Adrenal gland (tissue), 9 donors: ENCODE measurements at regions not wholly inside any gene's neighbourhood (a gene's known extent, or its start where the extent isn't known, plus 50 kb on each side); places are given as distances from the start of the nearest gene placed in this dataset.

Experiments
- DNase-seq, 7 donors: peaks; one replicate each; pipeline ENCODE4 v3.0.0-alpha.2; 2019 to 2020
- H3K27ac ChIP-seq, 5 donors: fragments of 200-600 bp; sonication (generic) in 4 of 5; 1 replicate in 3 of 5; 2 replicates in 2 of 5; pipeline versions ENCODE4 v1.5.1 to v1.8.0; 2016 to 2020; ENCODE audit warnings: mild to moderate bottlenecking in 1 of 5
- H3K27me3 ChIP-seq: fragments of 200-600 bp; 2 replicates; pipeline ENCODE4 v1.8.0; 2021
- H3K36me3 ChIP-seq, 2 donors: fragments of 200-600 bp; replicated peaks in 1 of 2; 1 replicate in 1 of 2; 2 replicates in 1 of 2; pipeline versions ENCODE4 v1.5.1 to v1.8.0; 2018 to 2022
- H3K4me1 ChIP-seq, 2 donors: fragments of 200-600 bp; replicated peaks in 1 of 2; 1 replicate in 1 of 2; 2 replicates in 1 of 2; pipeline versions ENCODE4 v1.5.1 to v1.8.0; 2018 to 2021
- H3K4me3 ChIP-seq, 4 donors: fragments of 200-600 bp; sonication (generic) in 3 of 4; one replicate each; pipeline ENCODE4 v1.5.1; 2016 to 2018
- H3K9me3 ChIP-seq, 3 donors: fragments of 200-600 bp; sonication (generic) in 1 of 3; replicated peaks in 1 of 3; 1 replicate in 2 of 3; 2 replicates in 1 of 3; pipeline versions ENCODE4 v1.5.1 to v1.8.0; 2016 to 2021
- POLR2A ChIP-seq, 2 donors: fragments of 450-650 bp; IDR thresholded peaks; one replicate each; pipeline ENCODE4 v1.6.1; 2017; ENCODE audit warnings: antibody characterized with exemption in 2 of 2, mild to moderate bottlenecking in 2 of 2, moderate library complexity in 1 of 2
- WGBS, 4 donors: extraction: QIAGEN DNeasy Blood & Tissue Kit in 2 of 4; methylation state at CpG; one replicate each; pipeline versions ENCODE4 v1.1.5 to v1.1.7; 2013 to 2017; 5-methylcytosine and 5-hydroxymethylcytosine counted together
- intact Hi-C, 2 donors: fragments of 100-400 bp; cut with DNase I; formaldehyde crosslinking; loops; one replicate each; pipeline versions ENCODE4 v1.14.1 to v1.15.0; 2022 to 2023
- TF ChIP-seq, protein P1 (sequence below), 6 experiments: fragments of 450-650 bp in 4 of 6; fragments of 200-600 bp in 2 of 6; sonication (generic) in 1 of 6; IDR thresholded peaks; 1 replicate in 5 of 6; 2 replicates in 1 of 6; pipeline versions ENCODE4 v1.5.1 to v1.8.0; 2016 to 2021; ENCODE audit warnings: antibody characterized with exemption in 6 of 6, mild to moderate bottlenecking in 2 of 6, moderate library complexity in 1 of 6
- donor health status: healthy with polysubstance abuse.
- donor health status: Bipolar disorder and iron deficiency.
- donor health status: DM: yes; HTN: yes; CAD: no.
- donor health status: DM: no; HTN: no; CAD: no.
- donor health status: DM: no; HTN: no; CAD: no.

DNA sequence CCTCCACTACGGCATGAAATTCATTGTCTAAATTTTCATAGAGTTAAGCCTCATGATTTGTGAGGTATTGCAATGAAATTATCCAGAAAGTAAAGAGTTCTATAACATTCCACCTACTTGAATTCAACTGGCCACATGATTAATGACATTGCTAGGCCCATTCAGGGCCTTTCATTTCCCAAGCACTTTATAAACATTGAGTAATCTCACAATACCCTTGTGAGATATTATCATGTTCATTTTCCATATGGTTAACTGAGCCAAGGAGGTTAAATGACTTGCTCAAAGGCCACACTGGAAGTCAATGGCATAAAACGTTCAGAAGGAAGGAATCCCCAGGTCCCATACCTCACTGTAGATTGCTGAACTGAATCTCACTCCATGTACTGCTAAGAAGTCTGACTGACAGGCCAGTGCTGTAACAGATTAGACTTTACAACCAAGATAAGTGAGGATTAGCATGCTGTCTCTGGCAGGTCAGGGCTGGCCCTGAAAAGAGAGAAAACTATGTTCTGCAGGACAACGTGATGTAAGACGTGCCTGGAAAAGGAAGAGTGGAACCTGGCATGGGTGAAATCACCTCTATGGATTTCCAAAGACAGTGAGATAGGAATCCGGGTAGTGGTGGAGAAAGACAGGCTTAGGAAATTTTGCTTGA is 75.9 kb upstream of the SPACA1 start:
- Histone ChIP-seq H3K27ac (no peak overlapping the region), H3K36me3 (no peaks in the 10 kb centered on the region), H3K4me1 (peaks cover 0 to 5% of the 10 kb centered on the region in 2 donors), H3K9me3 (no peaks in the 10 kb centered on the region), H3K27me3 (peaks cover 4% of the 10 kb centered on the region), H3K4me3 (no peak overlapping the region)
- TF ChIP-seq, protein P1, sequence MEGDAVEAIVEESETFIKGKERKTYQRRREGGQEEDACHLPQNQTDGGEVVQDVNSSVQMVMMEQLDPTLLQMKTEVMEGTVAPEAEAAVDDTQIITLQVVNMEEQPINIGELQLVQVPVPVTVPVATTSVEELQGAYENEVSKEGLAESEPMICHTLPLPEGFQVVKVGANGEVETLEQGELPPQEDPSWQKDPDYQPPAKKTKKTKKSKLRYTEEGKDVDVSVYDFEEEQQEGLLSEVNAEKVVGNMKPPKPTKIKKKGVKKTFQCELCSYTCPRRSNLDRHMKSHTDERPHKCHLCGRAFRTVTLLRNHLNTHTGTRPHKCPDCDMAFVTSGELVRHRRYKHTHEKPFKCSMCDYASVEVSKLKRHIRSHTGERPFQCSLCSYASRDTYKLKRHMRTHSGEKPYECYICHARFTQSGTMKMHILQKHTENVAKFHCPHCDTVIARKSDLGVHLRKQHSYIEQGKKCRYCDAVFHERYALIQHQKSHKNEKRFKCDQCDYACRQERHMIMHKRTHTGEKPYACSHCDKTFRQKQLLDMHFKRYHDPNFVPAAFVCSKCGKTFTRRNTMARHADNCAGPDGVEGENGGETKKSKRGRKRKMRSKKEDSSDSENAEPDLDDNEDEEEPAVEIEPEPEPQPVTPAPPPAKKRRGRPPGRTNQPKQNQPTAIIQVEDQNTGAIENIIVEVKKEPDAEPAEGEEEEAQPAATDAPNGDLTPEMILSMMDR (IDR thresholded peaks at IDR 0.05) = no peak
- no peak for TF ChIP-seq POLR2A (IDR thresholded peaks at IDR 0.05)
- DNase-seq = no peak
- intact Hi-C loops = no loop called here
- 66 to 79% (median 74%) methylated on average over 5 of the region's 5 CpGs for WGBS, 4 donors

DNA sequence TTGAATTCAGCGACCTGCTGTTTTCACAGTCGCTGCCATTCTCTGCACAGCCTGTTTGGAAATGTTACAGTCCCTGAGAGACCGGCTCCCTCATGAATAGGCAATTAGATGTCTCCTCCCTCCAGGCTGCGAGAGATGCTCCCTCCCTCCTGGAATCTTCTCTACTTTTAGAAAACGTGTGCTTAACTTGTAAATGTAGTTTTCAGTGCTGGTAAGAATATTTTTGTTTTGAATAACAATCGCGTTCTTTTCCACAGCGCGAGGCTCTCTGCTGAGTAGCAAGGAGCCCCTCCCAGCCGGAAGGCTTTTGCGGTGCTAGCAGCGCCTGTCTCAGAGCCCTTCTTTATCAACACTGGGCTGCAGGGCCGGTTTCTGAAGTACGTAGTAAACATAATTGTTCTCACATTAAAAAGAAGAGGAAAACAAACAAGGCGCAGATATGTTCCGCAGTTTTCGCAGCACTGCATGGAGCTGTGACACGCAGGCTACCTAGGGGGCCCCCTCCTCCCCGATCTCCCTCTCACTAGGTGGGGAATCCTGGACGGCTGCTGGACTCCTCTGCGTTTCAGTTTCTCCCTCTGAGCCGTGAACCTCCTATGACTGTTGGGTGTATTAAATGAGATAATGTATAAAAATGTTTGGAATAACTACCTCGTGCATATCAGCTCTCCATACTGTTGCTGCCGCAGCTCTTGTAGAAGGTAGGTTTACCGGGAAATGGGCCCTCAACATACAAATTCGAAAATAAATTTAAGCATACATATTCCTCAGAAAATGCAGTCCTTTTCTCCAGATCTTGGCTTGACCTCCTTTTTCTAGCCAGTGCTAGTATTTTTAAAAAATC is 79.0 kb upstream of the SPACA1 start:
- Histone ChIP-seq H3K36me3 (no peaks in the 10 kb centered on the region), H3K4me1 (peaks cover 0 to 5% of the 10 kb centered on the region in 2 donors), H3K27ac (no peak overlapping the region), H3K4me3 (peak overlapping the region in 2 of 4 donors; percentile 19 to 57), H3K27me3 (peaks cover 4% of the 10 kb centered on the region), H3K9me3 (no peaks in the 10 kb centered on the region)
- intact Hi-C loops = no loop called here
- no peak for TF ChIP-seq POLR2A (IDR thresholded peaks at IDR 0.05)
- TF ChIP-seq, protein P1 (IDR thresholded peaks at IDR 0.05) = no peak
- WGBS, 4 donors = 13 to 14% (median 13%) methylated on average over 25 to 26 of the region's 26 CpGs
- peak in 4 of 7 donors; percentile 16 to 31 (median 20) for DNase-seq

DNA sequence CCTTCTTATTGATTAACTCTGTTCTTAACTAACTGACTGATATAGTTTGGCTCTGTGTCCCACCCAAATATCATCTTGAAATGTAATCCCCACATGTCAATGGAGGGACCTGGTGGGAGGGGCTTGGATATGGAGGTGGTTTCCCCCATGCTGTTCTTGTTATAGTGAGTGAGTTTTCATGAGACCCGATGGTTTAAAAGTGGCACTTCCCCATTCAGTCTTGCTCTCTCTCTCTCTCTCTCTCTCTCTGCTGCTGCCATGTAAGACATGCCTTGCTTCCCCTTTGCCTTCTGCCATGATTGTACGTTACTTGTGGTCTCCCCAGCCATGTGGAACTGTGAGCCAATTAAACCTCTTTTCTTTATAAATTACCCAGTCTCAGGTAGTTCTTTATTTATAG is 81.8 kb upstream of the SPACA1 start:
- H3K27ac ChIP-seq = no peak overlapping the region
- 38 to 48% (median 43%) methylated on average over 2 of the region's 2 CpGs for WGBS, 4 donors
- H3K27me3 ChIP-seq = peaks cover 7% of the 10 kb centered on the region
- no peak overlapping the region for H3K4me3 ChIP-seq
- TF ChIP-seq, protein P1 (IDR thresholded peaks at IDR 0.05) = no peak
- TF ChIP-seq POLR2A (IDR thresholded peaks at IDR 0.05) = no peak
- no peak for DNase-seq
- intact Hi-C loops = no loop called here
- no peaks in the 10 kb centered on the region for H3K36me3 ChIP-seq
- peaks cover 0 to 5% of the 10 kb centered on the region in 2 donors for H3K4me1 ChIP-seq
- H3K9me3 ChIP-seq = no peaks in the 10 kb centered on the region

DNA sequence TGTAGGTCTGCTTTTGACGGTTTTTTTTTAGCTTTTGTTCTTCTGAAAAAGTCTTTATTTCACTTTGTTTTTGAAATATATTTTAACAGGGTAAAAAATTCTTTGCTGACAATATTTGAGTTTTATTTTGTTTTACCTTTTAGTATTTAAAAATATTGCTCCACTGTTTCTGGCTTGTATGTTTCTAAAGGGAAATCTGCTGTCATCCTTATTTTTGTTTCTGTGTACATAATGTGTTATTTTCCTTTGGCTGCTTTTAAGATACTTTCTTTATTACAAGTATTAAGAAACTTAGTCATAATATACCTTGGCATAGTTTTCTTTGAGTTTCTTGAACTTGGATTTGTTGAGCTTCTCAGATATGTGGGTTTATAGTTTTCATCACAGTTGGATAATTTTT is 88.6 kb upstream of the SPACA1 start:
- peaks cover 0 to 8% (median 0%) of the 10 kb centered on the region in 3 donors for H3K9me3 ChIP-seq
- intact Hi-C loops = no loop called here
- no peak for DNase-seq
- TF ChIP-seq, protein P1 (IDR thresholded peaks at IDR 0.05) = no peak
- no peak for TF ChIP-seq POLR2A (IDR thresholded peaks at IDR 0.05)
- no peak overlapping the region for H3K27ac ChIP-seq
- 76 to 89% (median 81%) methylated on average over 1 of the region's 1 CpG for WGBS, 4 donors
- H3K4me3 ChIP-seq = no peak overlapping the region
- H3K4me1 ChIP-seq = no peaks in the 10 kb centered on the region
- H3K36me3 ChIP-seq = no peaks in the 10 kb centered on the region
- peaks cover 3% of the 10 kb centered on the region for H3K27me3 ChIP-seq
